ENCODE measurements at regions not wholly inside any gene's neighbourhood (a gene's known extent, or its start where the extent isn't known, plus 50 kb on each side); places are given as distances from the start of the nearest gene placed in this dataset.
"Not testable (repeated sequence)": the region's sequence is repeated elsewhere in the genome, so short reads cannot be mapped to it uniquely, and the experiment has no call there.

DNA sequence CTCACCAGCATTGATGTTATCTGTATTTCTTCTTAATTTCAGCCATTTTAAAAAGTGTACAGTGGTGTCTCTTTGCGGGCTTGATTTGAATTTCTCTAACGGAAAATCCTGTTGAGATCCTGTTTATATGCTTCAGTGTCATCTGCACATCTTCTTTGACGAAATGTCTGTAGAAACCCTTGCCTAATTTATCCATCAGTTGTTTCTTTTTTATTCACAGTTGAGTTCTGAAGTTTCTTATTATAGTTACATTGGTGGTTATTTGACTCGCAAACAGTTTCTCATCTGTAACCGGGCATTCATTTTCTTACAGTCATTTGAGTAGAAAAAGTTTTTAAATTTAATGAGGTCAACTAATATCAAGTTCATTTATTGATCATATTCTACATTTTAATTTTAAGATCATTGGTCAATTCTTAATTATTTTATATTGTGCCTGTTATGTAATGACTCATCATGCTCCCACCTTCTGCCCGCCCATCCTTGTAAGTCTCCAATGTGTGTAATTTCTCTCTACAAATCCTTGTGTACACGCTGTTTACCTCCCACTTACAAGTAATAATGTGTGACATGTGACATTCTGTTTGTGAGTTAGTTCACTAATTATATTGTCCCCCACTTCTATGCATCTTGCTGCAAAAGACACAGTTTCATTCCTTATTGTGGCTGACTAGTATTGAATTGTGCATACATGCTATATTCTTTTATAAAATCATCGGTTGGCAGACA lies 1242.8 kb downstream of the TMEM121 start:
- not testable (repeated sequence) for DNase-seq

DNA sequence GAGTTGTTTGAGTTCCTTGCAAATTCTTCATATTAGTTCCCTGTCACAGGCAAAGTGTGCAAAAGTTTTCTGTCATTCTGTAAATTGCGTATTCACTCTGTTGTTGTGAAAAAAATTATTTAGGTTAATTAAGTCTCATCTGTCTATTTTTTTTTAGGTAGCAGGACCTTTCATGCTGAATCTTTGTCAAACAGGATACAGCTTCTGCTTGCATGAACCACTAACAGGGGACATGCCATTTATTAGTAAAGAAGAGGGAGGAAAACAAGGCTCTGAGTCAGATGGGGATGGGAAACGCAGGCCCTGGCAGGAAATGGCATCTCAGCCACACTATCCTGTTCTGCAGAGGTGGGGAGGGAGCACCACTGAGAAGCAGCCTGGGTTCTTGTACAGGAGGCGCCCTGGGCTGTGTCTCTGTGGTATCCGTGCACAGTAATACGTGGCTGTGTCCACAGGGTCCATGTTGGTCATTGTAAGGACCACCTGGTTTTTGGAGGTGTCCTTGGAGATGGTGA lies 1243.8 kb downstream of the TMEM121 start:
- peak in 1 of 2 donors; percentile 16 for DNase-seq

DNA sequence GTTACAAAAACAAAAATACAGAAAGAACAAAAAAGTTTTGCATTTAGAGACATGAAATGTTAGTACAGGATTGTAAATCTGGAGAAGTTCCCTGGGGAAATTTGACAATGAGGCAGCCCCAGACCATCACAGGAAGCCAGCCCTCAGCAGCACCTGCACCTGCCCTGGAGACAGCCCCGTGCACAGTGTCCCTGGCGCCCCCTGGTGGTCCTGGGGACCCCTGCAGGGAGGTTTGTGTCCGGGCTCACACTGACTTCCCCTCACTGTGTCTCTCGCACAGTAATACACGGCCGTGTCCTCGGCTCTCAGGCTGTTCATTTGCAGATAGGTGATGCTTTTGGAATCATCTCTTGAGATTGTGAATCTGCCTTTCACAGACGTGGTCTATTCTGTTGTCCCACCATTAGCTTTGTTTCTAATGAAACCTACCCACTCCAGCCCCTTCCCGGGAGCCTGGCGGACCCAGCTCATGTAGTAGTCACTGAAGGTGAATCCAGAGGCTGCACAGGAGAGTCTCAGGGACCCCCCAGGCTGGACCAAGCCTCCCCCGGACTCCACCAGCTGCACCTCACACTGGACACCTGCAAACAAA lies 1248.6 kb downstream of the TMEM121 start:
- peak; percentile 47 to 86 for DNase-seq

DNA sequence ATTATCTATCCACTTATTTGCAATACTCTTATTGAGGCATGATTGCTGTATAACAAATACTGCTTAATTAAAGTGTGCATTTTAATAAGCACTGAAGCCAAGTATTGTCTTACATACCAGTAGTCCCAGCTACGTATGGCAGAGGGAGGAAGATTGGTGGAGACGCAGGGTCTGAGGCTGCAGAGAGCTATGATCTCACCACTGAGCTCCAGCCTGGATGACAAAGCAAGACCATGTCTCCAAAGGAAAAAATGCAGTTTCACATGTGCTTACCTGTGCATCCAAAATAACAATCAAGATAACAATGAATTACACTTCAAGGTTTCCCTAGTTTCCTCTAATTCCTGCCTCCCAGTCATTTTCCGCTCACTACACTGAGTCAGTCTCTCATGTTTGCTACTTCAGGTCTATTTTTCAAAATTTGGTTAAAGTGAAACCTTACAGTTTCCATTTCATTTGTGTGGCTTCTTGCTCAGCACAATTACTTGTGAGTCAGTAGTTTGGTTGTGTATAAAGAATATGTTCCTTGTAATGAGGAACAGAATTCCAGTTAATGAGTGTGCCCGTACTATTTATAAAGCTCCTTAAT lies 1250.1 kb downstream of the TMEM121 start:
- no peak for DNase-seq

DNA sequence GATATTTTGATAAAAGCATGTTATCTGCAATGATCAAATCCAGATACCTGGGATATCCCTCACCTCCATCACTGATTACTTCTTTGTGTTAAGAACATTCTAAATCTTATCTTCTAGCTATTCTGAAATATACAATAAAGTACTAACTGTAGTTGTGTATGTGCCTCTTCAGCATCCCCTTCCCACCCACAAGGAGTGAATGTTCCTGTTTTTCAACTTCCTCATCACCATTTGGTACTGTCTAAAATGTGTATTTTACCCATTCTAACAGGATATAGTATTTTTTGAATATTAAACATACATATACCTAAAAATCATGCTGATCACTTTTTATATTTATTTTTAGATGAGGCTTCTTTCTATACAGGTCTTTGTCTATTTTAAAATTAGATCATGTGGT lies 1252.6 kb downstream of the TMEM121 start:
- DNase-seq = no peak

DNA sequence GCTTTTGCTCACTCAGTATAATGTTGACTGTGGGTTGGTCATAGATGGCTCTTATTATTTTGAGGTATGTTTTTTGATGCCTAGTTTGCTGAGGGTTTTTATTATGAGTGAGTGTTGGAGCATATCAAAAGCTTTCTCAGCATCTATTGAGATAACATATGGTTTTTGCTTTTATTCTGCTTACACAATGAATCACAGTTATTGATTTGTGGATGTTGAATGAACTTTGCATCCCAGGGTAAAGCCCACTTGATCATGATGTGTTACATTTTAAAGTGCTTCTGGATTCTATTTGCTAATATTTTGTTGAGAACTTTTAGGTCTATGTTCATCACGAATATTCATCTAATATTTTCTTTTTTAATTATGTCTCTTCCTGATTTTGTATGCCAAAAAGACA lies 1260.3 kb downstream of the TMEM121 start:
- no peak for DNase-seq

DNA sequence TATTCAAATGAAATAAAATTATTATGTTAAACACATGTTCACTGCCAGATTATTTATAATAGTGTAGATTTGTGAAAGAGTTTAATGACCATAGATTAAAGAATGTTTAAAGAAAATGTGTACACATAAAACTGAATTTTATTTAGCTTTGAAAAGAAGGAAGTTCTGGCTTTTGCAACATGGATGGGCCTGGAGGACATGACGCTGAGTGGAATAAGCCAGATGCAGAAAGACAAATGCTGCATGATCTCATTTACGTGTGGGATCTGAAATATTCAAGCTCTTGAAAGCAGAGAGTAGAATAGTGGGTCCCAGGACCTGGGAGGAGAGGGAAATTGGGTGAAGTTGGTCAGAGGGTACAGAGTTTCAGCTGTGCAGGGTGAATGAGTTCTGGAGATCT lies 1261.2 kb downstream of the TMEM121 start:
- no peak for DNase-seq

DNA sequence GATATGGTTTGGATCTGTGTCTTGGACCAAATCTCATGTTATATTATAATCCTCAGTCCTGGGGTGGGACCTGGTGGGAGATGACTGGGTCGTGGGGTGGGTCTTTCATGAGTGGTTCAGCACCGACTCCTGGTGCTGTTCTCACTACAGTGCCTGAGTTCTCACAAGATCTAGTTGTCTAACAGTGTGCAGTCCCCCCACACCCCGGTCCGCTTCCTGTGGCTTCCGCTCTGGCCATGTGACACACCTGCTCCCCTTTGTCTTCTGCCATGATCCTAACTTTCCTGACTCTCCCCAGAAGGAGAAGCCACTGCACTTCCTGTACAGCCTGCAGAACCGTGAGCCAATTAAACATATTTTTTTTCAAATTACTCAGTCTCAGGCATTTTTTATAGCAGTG lies 1262.2 kb downstream of the TMEM121 start:
- no peak for DNase-seq

DNA sequence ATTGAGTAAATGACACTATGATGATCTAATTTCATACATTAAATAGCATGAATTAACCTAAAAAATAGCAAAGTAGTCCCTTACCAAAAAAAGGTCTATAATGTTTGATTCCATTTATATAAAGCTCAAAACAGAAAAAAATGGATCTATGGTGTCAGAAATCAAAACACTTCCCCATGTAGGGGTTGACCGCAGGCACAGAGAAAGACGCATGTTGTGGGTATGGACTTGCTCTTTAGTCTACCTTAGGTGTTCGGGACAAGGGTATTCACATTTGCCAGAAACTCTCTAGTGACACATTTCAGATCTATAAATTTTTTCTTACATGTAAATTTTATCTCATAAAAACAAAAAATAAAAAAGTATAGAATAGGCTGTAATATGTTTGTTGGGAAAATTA lies 1262.9 kb downstream of the TMEM121 start:
- no peak for DNase-seq

DNA sequence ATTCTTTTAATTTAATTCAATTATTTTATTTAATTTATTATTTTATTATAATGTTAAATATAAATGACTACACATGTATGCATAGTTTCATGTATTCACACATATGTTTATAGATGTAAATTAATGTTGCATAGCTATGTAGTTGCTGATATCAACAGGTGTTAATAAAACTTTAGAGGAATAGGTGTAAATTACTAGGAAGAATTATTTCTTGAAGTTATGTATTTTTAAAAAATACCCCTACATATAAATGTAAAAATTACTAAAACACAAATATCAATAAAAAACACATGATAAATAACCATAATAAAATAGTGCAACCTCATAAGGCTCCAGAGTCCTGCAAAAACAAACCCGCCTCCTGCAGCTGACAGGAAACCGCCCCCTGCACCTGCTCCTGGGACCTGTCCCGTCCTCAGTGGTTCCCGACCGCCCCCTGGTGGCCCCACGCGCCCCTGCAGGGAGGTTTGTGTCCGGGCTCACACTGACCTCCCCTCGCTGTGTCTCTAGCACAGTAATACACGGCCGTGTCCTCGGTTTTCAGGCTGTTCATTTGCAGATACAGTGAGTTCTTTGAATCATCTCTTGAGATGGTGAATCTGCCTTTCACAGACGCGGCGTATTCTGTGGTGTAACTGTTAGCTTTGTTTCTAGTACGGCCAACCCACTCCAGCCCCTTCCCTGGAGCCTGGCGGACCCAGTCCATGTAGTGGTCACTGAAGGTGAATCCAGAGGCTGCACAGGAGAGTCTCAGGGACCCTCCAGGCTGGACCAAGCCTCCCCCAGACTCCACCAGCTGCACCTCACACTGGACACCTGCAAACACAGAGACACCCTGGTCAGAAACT lies 1264.0 kb downstream of the TMEM121 start:
- peak; percentile 70 to 74 for DNase-seq

DNA sequence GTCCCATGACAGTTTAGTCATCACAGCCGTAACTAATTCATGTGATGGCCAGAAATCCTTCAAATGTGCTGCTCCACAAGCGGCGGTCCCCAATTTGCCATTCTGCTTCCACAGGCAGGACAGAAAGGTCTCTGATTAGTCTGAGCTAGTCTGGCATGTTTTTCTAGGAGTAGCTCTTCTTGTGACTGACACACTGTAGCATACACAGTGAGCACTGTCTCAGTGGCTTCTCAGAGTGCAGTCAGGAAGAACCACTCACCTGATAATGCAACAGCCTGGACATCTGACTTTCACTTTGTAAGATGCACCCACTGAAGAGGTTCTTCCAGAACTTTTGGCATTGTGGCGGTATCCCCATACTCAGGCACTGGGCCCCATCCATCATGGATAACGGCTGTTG lies 1266.2 kb downstream of the TMEM121 start:
- no peak for DNase-seq

DNA sequence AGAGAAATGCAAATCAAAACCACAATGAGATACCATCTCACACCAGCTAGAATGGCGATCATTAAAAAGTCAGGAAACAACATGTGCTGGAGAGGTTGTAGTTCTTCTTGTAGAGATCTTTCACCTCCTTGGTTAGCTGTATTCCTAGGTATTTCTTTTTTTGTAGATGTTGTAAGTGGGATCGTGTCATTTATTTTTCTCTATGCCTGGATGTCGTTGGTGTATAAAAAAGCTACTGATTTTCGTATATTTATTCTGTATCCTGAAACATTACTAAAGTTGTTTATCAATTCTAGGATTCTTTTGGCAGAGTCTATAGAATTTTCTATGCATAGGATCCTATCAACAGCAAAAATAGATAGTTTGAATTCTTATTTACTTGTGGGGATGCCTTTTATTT lies 1271.8 kb downstream of the TMEM121 start:
- DNase-seq = not testable (repeated sequence)

DNA sequence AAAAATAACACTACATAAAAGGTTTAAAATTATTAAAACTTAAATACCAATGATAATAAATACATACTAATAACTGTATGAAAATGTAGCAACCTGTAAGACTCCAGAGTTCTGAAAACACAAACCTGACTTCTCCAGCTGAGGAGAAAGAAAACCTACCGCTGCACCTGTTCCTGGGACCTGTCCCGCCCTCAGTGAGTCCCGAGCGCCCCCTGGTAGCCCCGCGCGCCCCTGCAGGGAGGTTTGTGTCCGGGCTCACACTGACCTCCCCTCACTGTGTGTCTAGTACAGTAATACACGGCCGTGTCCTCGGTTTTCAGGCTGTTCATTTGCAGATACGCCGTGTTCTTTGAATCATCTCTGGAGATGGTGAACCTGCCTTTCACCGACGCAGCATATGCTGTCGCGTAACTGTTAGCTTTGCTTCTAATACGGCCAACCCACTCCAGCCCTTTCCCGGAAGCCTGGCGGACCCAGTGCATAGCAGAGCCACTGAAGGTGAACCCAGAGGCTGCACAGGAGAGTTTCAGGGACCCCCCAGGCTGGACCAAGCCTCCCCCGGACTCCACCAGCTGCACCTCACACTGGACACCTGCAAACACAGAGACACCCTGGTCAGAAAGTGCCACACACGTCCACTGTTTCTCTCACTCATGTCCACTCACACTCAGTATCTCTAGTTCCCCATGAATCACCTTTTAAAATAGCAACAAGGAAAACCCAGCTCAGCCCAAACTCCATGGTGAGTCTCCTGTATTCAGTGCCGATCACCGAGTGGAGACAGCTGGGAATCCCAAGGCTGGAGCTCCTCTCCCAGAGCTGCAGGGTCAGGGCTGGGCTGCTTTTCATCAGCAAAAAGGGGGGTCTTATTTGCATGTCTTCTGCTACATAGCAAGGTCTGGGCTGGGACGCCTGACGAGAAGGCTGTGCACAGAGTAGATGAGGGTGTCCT lies 1276.3 kb downstream of the TMEM121 start:
- DNase-seq = peak in 1 of 2 donors; percentile 5

DNA sequence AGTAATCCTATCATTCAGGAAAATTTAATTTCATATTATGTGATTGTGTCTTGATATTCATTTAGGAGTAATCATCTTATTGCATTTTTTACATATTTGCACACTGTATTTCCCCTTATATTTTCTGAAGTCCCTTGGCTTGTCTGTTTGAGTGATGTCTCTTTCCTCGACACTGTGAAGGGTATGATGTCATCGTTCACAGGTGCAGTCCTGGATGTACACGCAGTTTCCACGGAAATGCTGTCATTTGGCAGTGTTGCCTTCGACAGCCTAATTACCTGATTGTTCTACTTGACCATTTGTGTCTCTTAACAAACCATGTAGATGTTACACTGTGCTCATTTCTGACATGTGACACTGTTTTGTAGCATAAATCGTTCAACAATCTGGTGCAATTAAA lies 1277.0 kb downstream of the TMEM121 start:
- no peak for DNase-seq

DNA sequence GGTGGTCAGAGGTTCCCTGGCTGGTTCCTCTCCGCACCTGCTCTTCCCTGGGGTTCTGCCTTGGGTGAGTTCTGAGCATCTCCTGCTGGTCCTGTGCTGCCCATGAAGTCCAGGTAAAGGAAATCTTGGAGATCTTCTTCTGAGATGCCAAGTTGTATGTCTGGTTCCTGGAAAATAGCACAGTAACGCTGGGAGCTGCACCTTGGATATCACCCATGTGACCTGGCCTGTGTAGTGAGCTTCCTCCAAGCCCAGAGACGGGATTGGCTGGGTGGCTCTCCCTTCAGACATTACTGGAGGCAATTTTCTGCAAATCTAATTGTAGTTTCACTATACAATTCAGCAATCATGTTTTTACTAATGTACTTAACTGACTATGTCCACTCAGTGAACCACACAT lies 1281.1 kb downstream of the TMEM121 start:
- DNase-seq = no peak

DNA sequence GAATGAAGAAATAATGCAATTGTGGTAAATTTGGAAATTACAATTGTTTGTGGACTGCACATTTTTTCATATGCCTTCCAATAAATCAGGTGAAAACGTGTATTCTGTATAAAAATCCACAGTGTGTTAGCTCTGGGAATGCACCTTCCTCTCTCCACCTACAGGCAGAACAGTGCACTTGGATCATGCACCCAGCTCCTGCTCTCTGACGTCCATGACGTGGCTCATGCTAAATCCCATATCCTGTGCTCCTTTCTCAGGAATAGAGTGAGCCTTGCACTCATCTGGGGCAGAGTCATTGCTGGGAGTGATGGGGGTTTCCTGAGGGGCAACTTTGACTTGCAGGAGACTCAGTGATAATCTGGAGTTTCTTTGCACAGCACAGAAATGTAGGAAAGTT lies 1282.1 kb downstream of the TMEM121 start:
- no peak for DNase-seq

DNA sequence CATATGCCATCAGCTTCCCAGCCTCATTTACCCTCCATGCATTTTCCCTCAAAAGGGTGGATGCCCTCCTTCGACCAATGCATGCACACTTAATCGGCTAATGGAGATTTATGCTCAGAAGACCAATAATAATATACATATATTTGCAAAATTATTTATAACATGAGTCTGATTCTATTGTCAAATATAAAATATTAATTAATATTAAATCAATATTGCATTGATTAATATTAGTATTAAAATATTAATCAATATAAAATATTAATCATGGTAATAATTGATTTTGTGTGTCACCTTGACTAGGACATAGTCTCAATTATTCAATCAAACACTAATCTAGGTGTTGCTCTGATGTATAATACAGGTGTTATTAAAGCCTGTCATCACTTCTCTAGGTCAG lies 1282.5 kb downstream of the TMEM121 start:
- DNase-seq = no peak

DNA sequence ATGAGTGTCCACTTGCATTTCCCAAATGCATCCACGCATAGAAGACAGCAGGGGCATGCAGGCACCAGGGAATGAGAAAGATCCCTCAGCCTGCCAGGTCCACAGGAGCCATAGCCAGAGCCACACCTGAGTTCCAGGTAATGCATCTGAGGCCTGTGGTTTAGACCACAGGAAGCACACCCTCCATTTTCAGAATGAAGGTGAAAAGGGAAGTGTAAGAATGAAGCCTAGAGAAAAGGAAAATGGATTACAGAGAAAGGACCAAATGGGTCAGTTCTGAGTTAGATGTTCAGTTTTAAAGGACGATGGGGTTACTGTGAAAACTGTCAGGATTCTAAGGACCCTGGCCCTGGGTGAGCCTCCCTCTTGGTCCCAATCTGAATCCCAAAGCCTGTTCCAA lies 1283.2 kb downstream of the TMEM121 start:
- no peak for DNase-seq

DNA sequence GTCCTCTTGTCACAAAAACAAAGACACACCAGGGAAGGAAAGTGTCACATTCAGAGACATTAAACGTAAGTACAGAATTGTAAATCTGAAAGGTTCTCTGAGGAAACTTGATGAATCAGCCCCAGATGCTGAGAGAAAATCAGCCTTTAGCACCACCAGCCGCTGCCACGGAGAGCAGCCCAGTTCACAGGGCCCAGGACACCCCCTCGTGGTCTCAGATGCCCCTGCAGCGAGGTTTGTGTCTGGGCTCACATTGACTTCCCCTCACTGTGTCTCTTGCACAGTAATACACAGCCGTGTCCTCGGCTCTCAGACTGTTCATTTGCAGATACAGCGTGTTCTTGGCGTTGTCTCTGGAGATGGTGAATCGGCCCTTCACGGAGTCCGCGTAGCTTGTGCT lies 1283.8 kb downstream of the TMEM121 start:
- DNase-seq = not testable (repeated sequence)

DNA sequence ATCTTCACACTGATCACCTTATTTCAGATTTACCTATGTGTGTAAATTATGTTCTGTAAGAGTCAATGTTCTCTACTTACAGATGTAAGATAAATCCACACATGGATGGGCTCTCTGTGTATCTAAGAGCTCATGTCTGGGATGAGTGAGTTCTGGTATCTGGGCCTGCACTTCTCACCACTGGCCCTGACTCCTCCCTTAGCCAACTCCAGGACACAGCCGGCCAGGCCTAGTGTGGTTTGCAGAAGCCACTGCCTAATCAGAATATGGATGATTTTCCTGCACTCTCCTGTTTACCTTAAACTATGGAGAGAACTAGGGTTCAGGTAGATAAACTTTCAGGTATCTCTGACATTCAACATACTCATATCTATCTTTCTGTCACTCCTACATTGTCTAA lies 1284.8 kb downstream of the TMEM121 start:
- no peak for DNase-seq

DNA sequence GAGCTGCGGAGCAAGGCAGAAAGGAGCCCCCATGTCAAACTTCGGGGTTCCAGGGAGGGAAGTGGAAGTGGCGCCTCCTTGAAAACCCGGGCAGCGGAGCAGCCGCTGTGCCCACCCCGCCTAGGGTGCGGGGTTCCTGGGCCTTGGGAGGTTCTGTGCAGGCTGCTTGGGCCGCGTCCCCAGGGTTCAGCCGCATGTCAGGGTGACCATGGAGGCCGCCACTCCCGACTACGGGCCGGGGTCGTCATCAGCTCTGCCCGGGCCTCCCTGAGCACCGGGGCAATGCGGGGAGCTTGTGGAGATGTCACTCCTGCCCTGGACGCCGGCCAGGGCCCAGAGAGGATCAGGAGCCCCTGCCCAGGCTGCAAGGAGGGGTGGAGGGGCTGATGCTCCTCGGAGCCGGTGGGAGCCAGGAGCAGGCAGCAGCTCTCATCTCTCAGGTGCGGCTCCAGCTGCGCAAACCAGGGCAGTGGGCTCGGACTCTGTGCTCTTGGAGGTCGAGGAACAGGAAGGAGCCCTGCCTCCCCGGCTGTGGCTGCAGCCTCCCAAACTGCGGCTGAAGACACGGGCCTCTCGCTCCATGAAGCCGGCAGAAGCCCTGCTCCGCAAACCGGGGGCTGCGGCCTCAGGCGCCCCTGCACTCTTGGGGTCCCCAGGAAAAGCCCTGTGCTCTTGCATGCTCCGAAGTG lies 1286.5 kb downstream of the TMEM121 start:
- no peak for DNase-seq

DNA sequence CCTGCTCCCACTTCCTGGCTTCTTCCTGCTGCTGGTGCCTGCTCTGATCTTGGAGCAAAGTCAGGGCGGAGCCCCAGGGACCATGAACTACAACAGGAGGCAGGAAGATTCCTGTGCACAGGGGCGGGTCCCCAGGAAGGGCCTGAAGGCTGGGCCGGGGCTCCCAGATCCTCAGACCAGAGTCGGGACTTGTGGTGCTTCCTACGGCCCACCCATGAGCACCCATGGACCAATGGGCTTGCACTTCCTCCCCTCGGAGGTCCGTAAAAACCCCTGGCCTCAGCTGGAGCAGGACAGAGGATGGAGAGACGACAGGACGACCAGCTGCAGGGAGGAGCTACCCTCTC lies 1287.1 kb downstream of the TMEM121 start:
- DNase-seq = no peak
